A549 (cell line): ENCODE measurements at regions not wholly inside any gene's neighbourhood (a gene's known extent, or its start where the extent isn't known, plus 50 kb on each side); places are given as distances from the start of the nearest gene placed in this dataset.

ENCODE experiments used
- ATAC-seq, 2 experiments: fragments of 200-7000 bp in 1 of 2; fragments of >200 bp in 1 of 2; cut with Nextera tagmentation in 1 of 2; cut with Tn5 transposase in 1 of 2; 3 replicates each; pipeline versions ENCODE4 v1.8.0 to v1.9.1; 2018 to 2020; ENCODE audit warnings: mild to moderate bottlenecking in 1 of 2, moderate library complexity in 1 of 2
- CTCF ChIA-PET: fragments of 300-600 bp; sonication (Branson Sonifier 250); formaldehyde crosslinking; extraction: SDS; loops from one replicate; lab custom pipeline; 2021; ENCODE audit warnings: antibody characterized with exemption, inconsistent platforms; lab: Yijun Ruan, JAX
- POLR2A ChIA-PET: fragments of 350-600 bp; formaldehyde crosslinking; extraction: SDS; loops from one replicate; lab custom pipeline; 2021; ENCODE audit warnings: antibody characterized with exemption, inconsistent platforms; lab: Yijun Ruan, JAX
- DNase-seq, 2 experiments: peaks; one replicate each; pipeline versions ENCODE4 v3.0.0 to v3.0.0-alpha.2; 2011 to 2016; ENCODE audit warnings: low read depth in 1 of 2, low spot score in 1 of 2
- FAIRE-seq: peaks from 2 replicates; lab custom pipeline; 2011; peaks lifted over from hg19 to GRCh38; lab: Jason Lieb, UNC
- H3K27ac ChIP-seq, 2 experiments: fragments of >200 bp; sonication (Bioruptor Twin); formaldehyde crosslinking; 3 replicates each; pipeline ENCODE4 v1.5.1; 2016 to 2017
- H3K4me1 ChIP-seq: fragments of >200 bp; sonication (Bioruptor Twin); formaldehyde crosslinking; 3 replicates; pipeline ENCODE4 v1.6.1; 2016
- H3K4me2 ChIP-seq: fragments of >200 bp; sonication (Bioruptor Twin); formaldehyde crosslinking; 3 replicates; pipeline ENCODE4 v1.6.1; 2016
- H3K4me3 ChIP-seq: fragments of >200 bp; sonication (Bioruptor Twin); formaldehyde crosslinking; 3 replicates; pipeline ENCODE4 v1.5.1; 2016
- H3K9me3 ChIP-seq: fragments of >200 bp; sonication (Bioruptor Twin); formaldehyde crosslinking; 3 replicates; pipeline ENCODE4 v1.6.1; 2016
- CHD2 ChIP-seq: fragments of 150-350 bp; IDR thresholded peaks from 2 replicates; pipeline ENCODE4 v1.6.1; 2014; ENCODE audit warnings: low read length; ENCODE audit not compliant: partially characterized antibody
- EHMT2 ChIP-seq: fragments of 200-600 bp; sonication (generic); IDR thresholded peaks from 2 replicates; pipeline ENCODE4 v1.6.1; 2016; ENCODE audit warnings: antibody characterized with exemption, low read depth, mild to moderate bottlenecking, moderate library complexity
- EP300 ChIP-seq, 2 experiments: fragments of >200 bp; sonication (Bioruptor Twin); formaldehyde crosslinking; IDR thresholded peaks; 2 replicates in 1 of 2; 3 replicates in 1 of 2; pipeline ENCODE4 v1.6.1; 2016 to 2017
- FOXS1 ChIP-seq: fragments of 250-450 bp; sonication (Bioruptor Pico); IDR thresholded peaks from 2 replicates; pipeline ENCODE4 v1.5.0; 2020; ENCODE audit warnings: mild to moderate bottlenecking, moderate library complexity
- HOXB13 ChIP-seq: fragments of 250-450 bp; sonication (Bioruptor Pico); IDR thresholded peaks from 2 replicates; pipeline ENCODE4 v1.5.0; 2020; ENCODE audit warnings: low read depth, mild to moderate bottlenecking, moderate library complexity
- HOXB5 ChIP-seq: fragments of 250-450 bp; sonication (Bioruptor Pico); IDR thresholded peaks from 2 replicates; pipeline ENCODE4 v1.5.0; 2020; ENCODE audit warnings: mild to moderate bottlenecking, moderate library complexity
- KDM1A ChIP-seq: fragments of 200-600 bp; sonication (generic); IDR thresholded peaks from 2 replicates; pipeline ENCODE4 v1.6.1; 2016; ENCODE audit warnings: low read depth, mild to moderate bottlenecking
- MAFK ChIP-seq: fragments of 450-650 bp; IDR thresholded peaks from 2 replicates; pipeline ENCODE4 v1.6.1; 2014; ENCODE audit not compliant: partially characterized antibody
- NPAS2 ChIP-seq: fragments of 250-450 bp; sonication (Bioruptor Pico); IDR thresholded peaks from 2 replicates; pipeline ENCODE4 v1.8.0; 2022; ENCODE audit warnings: mild to moderate bottlenecking, moderate library complexity, borderline replicate concordance
- PHF8 ChIP-seq: fragments of 200-600 bp; sonication (generic); IDR thresholded peaks from 2 replicates; pipeline ENCODE4 v1.6.1; 2016; ENCODE audit warnings: low read depth, mild to moderate bottlenecking, antibody characterized with exemption, moderate library complexity, borderline replicate concordance
- POLR2A ChIP-seq: IDR thresholded peaks from 2 replicates; pipeline ENCODE4 v1.6.1; 2012; ENCODE audit warnings: mild to moderate bottlenecking, low read length
- RARB ChIP-seq: fragments of 250-450 bp; sonication (Bioruptor Pico); IDR thresholded peaks from 2 replicates; pipeline ENCODE4 v1.8.0; 2021; ENCODE audit warnings: mild to moderate bottlenecking, moderate library complexity
- RFX5 ChIP-seq: fragments of 450-650 bp; IDR thresholded peaks from 2 replicates; pipeline ENCODE4 v1.7.1; 2014; ENCODE audit warnings: antibody characterized with exemption, mild to moderate bottlenecking, moderate library complexity
- RNF2 ChIP-seq: fragments of 200-600 bp; sonication (generic); IDR thresholded peaks from 2 replicates; pipeline ENCODE4 v1.6.1; 2016; ENCODE audit warnings: low read depth, mild to moderate bottlenecking, antibody characterized with exemption, moderate library complexity, borderline replicate concordance
- SMC3 ChIP-seq: fragments of >200 bp; sonication (Bioruptor Twin); formaldehyde crosslinking; IDR thresholded peaks from 3 replicates; pipeline ENCODE4 v1.6.1; 2018; ENCODE audit warnings: inconsistent platforms
- WGBS: methylation state at CpG from one replicate; pipeline ENCODE4 v1.1.6; 2017; ENCODE audit errors: missing lambda C conversion rate; 5-methylcytosine and 5-hydroxymethylcytosine counted together
- TF ChIP-seq, protein P1 (sequence below): fragments of 450-650 bp; IDR thresholded peaks from 2 replicates; pipeline ENCODE4 v1.6.1; 2014; ENCODE audit warnings: antibody characterized with exemption
- TF ChIP-seq, protein P2 (sequence below): fragments of 250-450 bp; sonication (Bioruptor Pico); IDR thresholded peaks from 2 replicates; pipeline ENCODE4 v1.5.0; 2021; ENCODE audit warnings: mild to moderate bottlenecking, moderate library complexity, borderline replicate concordance
- TF ChIP-seq, protein P3 (sequence below): fragments of >200 bp; sonication (Bioruptor Twin); formaldehyde crosslinking; IDR thresholded peaks from 2 replicates; pipeline ENCODE4 v1.6.1; 2016
- TF ChIP-seq, protein P4 (sequence below): fragments of 200-600 bp; sonication (generic); IDR thresholded peaks from 2 replicates; pipeline ENCODE4 v1.6.1; 2016; ENCODE audit warnings: antibody characterized with exemption, mild to moderate bottlenecking, moderate library complexity
- TF ChIP-seq, protein P5 (sequence below): fragments of 150-350 bp; IDR thresholded peaks from 2 replicates; pipeline ENCODE4 v1.6.1; 2014; ENCODE audit warnings: low read depth, mild to moderate bottlenecking, low read length

DNA sequence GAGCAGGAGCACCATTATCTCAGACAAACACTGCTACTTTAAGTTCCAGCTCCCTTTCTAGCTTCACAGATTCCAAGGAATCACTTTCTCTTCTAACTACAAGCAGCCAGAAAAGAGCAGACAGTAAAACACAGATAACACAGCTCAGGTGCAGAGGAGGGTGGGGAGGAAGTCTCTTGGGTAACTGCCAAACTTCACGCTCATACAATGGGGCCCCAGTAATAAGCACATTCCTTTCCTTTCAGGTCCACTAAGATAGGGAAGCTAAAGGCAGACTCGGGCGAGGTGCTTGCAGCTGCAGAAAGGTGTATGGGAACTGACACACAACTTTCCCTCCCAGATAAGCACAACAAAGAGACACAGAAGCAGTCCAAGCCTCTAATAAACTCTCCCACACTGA, 69.2 kb upstream of the OR9G4 start (continued):
- TF ChIP-seq, protein P1, sequence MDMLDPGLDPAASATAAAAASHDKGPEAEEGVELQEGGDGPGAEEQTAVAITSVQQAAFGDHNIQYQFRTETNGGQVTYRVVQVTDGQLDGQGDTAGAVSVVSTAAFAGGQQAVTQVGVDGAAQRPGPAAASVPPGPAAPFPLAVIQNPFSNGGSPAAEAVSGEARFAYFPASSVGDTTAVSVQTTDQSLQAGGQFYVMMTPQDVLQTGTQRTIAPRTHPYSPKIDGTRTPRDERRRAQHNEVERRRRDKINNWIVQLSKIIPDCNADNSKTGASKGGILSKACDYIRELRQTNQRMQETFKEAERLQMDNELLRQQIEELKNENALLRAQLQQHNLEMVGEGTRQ, result no peak
- TF ChIP-seq, protein P2, sequence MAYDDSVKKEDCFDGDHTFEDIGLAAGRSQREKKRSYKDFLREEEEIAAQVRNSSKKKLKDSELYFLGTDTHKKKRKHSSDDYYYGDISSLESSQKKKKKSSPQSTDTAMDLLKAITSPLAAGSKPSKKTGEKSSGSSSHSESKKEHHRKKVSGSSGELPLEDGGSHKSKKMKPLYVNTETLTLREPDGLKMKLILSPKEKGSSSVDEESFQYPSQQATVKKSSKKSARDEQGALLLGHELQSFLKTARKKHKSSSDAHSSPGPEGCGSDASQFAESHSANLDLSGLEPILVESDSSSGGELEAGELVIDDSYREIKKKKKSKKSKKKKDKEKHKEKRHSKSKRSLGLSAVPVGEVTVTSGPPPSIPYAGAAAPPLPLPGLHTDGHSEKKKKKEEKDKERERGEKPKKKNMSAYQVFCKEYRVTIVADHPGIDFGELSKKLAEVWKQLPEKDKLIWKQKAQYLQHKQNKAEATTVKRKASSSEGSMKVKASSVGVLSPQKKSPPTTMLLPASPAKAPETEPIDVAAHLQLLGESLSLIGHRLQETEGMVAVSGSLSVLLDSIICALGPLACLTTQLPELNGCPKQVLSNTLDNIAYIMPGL (CRISPR knock-in tag), result no peak
- TF ChIP-seq RARB, result no peak

DNA sequence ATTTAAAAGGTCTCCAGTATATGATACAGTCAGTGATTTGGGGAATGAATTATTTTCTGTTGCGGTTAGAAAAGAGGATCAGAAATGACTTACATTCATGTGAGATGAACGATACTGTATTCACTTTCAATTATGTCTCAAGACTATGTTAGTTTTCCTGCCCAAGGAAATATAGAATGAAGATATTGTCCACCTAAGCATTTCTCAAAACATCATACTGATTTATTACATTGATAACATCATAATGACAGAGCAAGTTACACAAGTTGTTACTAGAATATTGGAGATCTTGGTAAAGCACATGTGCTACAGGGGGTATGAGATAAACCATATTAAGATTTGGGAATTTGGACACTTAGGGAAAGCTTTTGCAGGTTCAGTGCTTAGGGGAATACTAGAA, 67.8 kb upstream of the OR9G4 start:
- POLR2A ChIA-PET, result no interaction called here
- Histone ChIP-seq H3K4me1 (no peaks in the 10 kb centered on the region), H3K27ac (no peak overlapping the region)
- peak; percentile 70 for TF ChIP-seq MAFK
- TF ChIP-seq, protein P3, sequence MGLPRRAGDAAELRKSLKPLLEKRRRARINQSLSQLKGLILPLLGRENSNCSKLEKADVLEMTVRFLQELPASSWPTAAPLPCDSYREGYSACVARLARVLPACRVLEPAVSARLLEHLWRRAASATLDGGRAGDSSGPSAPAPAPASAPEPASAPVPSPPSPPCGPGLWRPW, result no peak
- TF ChIP-seq, all 56 proteins: peak for 1
- H3K4me2 ChIP-seq, result no peak overlapping the region
- no peak for DNase-seq
- H3K4me3 ChIP-seq, result no peak overlapping the region
- FAIRE-seq, result peak; percentile 13
- ATAC-seq, result no peak
- 68% methylated on average over 2 of the region's 2 CpGs for WGBS
- H3K9me3 ChIP-seq, result no peaks in the 10 kb centered on the region
- CTCF ChIA-PET, result interaction anchor here (0.8 to 2.1 kb wide), 3 partner anchors 25 to 1685 kb away, joined by 3 to 5 read pairs (median 4); no protein-coding TSS in a partner anchor

DNA sequence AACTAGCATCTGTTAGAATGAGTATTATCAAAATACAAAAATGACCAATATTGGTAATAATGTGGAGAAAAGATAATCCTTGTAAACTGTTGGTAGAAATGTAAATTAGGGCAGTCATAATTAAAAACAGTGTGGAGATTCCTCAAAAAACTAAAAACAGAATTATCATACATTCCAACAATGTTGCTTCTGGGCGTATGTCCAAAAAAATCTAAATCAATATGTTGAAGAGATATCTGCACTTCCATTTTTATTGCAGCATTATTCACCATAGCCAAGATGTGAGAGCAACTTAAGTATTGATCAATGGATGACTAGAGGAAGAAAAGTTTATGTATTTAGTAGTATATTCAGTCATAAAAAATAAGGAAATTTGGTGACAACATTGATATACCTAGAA, 59.8 kb upstream of the OR9G4 start:
- TF ChIP-seq RFX5 (no peak), SMC3 (no peak), FOXS1 (CRISPR knock-in tag) (no peak), HOXB5 (CRISPR knock-in tag) (no peak), RNF2 (no peak), RARB (no peak), EP300 (IDR thresholded peaks at IDR 0.05) (no peak), EHMT2 (no peak), POLR2A (no peak), HOXB13 (CRISPR knock-in tag) (no peak), PHF8 (no peak), CHD2 (no peak), NPAS2 (CRISPR knock-in tag) (no peak), KDM1A (no peak)
- TF ChIP-seq, protein P4, sequence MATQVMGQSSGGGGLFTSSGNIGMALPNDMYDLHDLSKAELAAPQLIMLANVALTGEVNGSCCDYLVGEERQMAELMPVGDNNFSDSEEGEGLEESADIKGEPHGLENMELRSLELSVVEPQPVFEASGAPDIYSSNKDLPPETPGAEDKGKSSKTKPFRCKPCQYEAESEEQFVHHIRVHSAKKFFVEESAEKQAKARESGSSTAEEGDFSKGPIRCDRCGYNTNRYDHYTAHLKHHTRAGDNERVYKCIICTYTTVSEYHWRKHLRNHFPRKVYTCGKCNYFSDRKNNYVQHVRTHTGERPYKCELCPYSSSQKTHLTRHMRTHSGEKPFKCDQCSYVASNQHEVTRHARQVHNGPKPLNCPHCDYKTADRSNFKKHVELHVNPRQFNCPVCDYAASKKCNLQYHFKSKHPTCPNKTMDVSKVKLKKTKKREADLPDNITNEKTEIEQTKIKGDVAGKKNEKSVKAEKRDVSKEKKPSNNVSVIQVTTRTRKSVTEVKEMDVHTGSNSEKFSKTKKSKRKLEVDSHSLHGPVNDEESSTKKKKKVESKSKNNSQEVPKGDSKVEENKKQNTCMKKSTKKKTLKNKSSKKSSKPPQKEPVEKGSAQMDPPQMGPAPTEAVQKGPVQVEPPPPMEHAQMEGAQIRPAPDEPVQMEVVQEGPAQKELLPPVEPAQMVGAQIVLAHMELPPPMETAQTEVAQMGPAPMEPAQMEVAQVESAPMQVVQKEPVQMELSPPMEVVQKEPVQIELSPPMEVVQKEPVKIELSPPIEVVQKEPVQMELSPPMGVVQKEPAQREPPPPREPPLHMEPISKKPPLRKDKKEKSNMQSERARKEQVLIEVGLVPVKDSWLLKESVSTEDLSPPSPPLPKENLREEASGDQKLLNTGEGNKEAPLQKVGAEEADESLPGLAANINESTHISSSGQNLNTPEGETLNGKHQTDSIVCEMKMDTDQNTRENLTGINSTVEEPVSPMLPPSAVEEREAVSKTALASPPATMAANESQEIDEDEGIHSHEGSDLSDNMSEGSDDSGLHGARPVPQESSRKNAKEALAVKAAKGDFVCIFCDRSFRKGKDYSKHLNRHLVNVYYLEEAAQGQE, result no peak
- TF ChIP-seq, protein P3, result no peak
- TF ChIP-seq, protein P5, sequence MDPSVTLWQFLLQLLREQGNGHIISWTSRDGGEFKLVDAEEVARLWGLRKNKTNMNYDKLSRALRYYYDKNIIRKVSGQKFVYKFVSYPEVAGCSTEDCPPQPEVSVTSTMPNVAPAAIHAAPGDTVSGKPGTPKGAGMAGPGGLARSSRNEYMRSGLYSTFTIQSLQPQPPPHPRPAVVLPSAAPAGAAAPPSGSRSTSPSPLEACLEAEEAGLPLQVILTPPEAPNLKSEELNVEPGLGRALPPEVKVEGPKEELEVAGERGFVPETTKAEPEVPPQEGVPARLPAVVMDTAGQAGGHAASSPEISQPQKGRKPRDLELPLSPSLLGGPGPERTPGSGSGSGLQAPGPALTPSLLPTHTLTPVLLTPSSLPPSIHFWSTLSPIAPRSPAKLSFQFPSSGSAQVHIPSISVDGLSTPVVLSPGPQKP, result no peak
- TF ChIP-seq, protein P1, result no peak
- WGBS, result 63% methylated on average over 1 of the region's 1 CpG
- CTCF ChIA-PET, result interaction anchor here (1.6 kb wide), 1 partner anchor 184 kb away, joined by 3 read pairs; no protein-coding TSS in a partner anchor
- POLR2A ChIA-PET, result no interaction called here
- Histone ChIP-seq H3K9me3 (no peaks in the 10 kb centered on the region), H3K27ac (no peak overlapping the region), H3K4me3 (no peak overlapping the region), H3K4me2 (no peak overlapping the region), H3K4me1 (no peaks in the 10 kb centered on the region)
- no peak for FAIRE-seq
- no peak for DNase-seq
- no peak for ATAC-seq
